ENCODE measurements at regions not wholly inside any gene's neighbourhood (a gene's known extent, or its start where the extent isn't known, plus 50 kb on each side); places are given as distances from the start of the nearest gene placed in this dataset.

DNA sequence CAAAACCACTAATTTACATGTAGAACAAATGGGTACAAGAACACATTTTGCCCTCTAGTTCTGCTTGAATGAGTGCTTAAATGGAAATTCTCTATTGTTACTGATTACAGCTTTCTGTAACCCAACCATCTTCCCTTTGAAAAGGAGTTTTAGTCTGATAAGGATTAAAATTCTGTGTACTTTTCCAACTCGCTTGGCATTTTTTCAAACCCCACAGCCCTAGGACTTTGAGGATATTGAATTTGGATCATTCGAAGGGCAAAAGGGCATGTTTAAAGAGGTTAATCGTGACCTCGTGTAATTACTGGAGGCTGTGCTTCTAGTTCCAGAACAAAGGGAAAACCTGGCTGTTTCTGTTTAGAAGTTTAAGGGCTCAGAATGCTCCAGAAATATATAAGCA, 432.3 kb downstream of the PID1 start:
- FAIRE-seq (no peak), DNase-seq (no peak)
- Histone ChIP-seq H3K4me1 (ENCODE audit: control insufficient read depth in 3 of 3, insufficient read depth in 2 of 3, low read depth in 1 of 3, low read length in 2 of 3) (no peaks in the 10 kb centered on the region), H3K9me3 (ENCODE audit: control insufficient read depth in 2 of 2, insufficient read depth in 1 of 2, low read depth in 1 of 2, low read length in 1 of 2) (no peaks in the 10 kb centered on the region), H3K27ac (ENCODE audit: low read depth in 1 of 3, low read length in 2 of 3) (no peak overlapping the region), H3K4me3 (ENCODE audit: low read depth in 1 of 3, low read length in 3 of 3) (no peak overlapping the region), H3K36me3 (ENCODE audit: control insufficient read depth in 3 of 3, insufficient read depth in 2 of 3, low read depth in 1 of 3, low read length in 3 of 3) (no peaks in the 10 kb centered on the region), H3K27me3 (ENCODE audit: control insufficient read depth in 3 of 3, insufficient read depth in 3 of 3, low read length in 3 of 3) (no peaks in the 10 kb centered on the region)
- 13 to 58% (median 26%) methylated on average over 4 of the region's 4 CpGs for WGBS, 3 donors

DNA sequence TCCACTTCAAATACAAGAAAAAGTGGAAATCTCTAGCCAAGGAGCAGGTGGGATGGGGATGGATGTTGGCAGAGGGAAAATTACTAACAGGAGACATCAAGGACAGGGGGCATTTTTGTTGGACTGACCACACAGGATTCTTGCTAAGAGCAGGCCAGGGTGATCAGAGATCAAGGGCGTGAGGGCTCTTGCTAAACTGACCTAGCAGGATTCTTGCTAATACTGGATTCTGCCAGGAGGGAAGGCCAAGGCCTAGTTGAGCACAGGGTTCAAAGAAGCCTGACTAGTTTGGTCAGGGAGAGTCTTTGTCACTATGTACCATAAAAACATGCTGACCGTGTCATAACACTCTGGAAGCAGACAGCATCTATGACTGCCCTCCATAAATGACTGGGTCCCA, 442.7 kb downstream of the PID1 start:
- DNase-seq, result no peak
- whole genome bisulfite sequencing, 3 donors, result 70 to 80% (median 76%) methylated on average over 2 of the region's 2 CpGs

DNA sequence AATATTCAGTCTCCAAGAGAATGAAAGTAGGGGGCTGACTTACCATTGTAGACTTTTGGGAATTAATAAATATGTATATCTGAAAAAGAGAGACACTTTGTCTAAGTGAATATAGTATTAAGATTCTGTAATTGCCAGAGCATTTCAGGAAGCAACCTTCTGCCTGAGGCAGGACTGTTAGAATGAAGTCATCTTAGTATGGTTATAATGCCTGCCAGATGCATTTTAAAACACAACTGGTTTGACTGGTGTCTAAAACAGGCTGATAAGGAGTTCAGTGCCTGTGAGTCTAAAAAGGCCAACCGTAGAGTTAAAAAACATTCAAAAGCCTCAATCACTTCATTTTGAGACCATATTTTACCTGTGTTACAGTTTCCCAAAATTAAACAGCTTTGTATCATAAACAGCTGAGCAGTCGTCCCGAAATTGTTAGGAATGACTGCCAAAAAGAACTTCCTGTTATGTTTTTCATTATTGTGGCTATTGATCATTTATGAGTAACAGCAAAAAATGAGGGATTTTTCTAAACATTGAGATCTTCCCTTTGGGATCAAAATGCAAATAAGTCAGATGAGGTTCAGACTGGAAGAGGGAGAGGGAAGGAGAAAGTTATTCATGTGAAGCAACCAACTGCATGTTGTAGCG, 443.9 kb downstream of the PID1 start:
- no peak overlapping the region for H3K27ac ChIP-seq (ENCODE audit: low read depth in 1 of 3, low read length in 2 of 3)
- no peaks in the 10 kb centered on the region for H3K36me3 ChIP-seq (ENCODE audit: control insufficient read depth in 3 of 3, insufficient read depth in 2 of 3, low read depth in 1 of 3, low read length in 3 of 3)
- no peak for DNase-seq
- no peaks in the 10 kb centered on the region for H3K27me3 ChIP-seq (ENCODE audit: control insufficient read depth in 3 of 3, insufficient read depth in 3 of 3, low read length in 3 of 3)
- 54 to 76% (median 70%) methylated on average over 4 of the region's 4 CpGs for WGBS, 3 donors
- no peaks in the 10 kb centered on the region for H3K4me1 ChIP-seq (ENCODE audit: control insufficient read depth in 3 of 3, insufficient read depth in 2 of 3, low read depth in 1 of 3, low read length in 2 of 3)
- no peaks in the 10 kb centered on the region for H3K9me3 ChIP-seq (ENCODE audit: control insufficient read depth in 2 of 2, insufficient read depth in 1 of 2, low read depth in 1 of 2, low read length in 1 of 2)
- no peak overlapping the region for H3K4me3 ChIP-seq (ENCODE audit: low read depth in 1 of 3, low read length in 3 of 3)
- no peak for FAIRE-seq

More for the DNA sequence above, 442.7 kb downstream of the PID1 start:
- H3K4me1 ChIP-seq (ENCODE audit: control insufficient read depth in 3 of 3, insufficient read depth in 2 of 3, low read depth in 1 of 3, low read length in 2 of 3), result no peaks in the 10 kb centered on the region
- no peaks in the 10 kb centered on the region for H3K9me3 ChIP-seq (ENCODE audit: control insufficient read depth in 2 of 2, insufficient read depth in 1 of 2, low read depth in 1 of 2, low read length in 1 of 2)
- H3K27me3 ChIP-seq (ENCODE audit: control insufficient read depth in 3 of 3, insufficient read depth in 3 of 3, low read length in 3 of 3), result no peaks in the 10 kb centered on the region
- no peaks in the 10 kb centered on the region for H3K36me3 ChIP-seq (ENCODE audit: control insufficient read depth in 3 of 3, insufficient read depth in 2 of 3, low read depth in 1 of 3, low read length in 3 of 3)
- FAIRE-seq, result no peak
- no peak overlapping the region for H3K27ac ChIP-seq (ENCODE audit: low read depth in 1 of 3, low read length in 2 of 3)
- H3K4me3 ChIP-seq (ENCODE audit: low read depth in 1 of 3, low read length in 3 of 3), result no peak overlapping the region

DNA sequence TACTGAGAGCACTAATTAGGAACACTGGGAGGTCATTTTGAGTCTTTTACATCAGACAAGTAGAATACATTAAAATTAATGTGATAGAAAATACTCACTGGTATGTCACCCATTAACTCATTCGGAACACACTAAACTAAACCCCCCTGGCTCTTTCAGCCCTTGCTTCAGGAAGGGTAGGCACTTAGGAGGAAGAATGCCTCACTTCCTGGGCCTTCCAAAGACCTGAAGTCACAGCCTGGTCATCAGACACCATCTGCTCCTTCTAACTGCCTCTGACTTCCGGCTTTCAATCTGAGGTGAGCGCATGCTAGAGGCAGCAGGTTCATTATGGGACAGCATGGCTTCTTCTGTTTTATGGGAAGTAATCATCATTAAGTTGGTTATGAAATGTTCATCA, 451.4 kb downstream of the PID1 start:
- Histone ChIP-seq H3K4me1 (ENCODE audit: control insufficient read depth in 3 of 3, insufficient read depth in 2 of 3, low read depth in 1 of 3, low read length in 2 of 3) (no peaks in the 10 kb centered on the region), H3K27me3 (ENCODE audit: control insufficient read depth in 3 of 3, insufficient read depth in 3 of 3, low read length in 3 of 3) (no peaks in the 10 kb centered on the region), H3K4me3 (ENCODE audit: low read depth in 1 of 3, low read length in 3 of 3) (no peak overlapping the region), H3K36me3 (ENCODE audit: control insufficient read depth in 3 of 3, insufficient read depth in 2 of 3, low read depth in 1 of 3, low read length in 3 of 3) (no peaks in the 10 kb centered on the region), H3K9me3 (ENCODE audit: control insufficient read depth in 2 of 2, insufficient read depth in 1 of 2, low read depth in 1 of 2, low read length in 1 of 2) (no peaks in the 10 kb centered on the region), H3K27ac (ENCODE audit: low read depth in 1 of 3, low read length in 2 of 3) (no peak overlapping the region)
- no peak for FAIRE-seq
- no peak for DNase-seq
- WGBS, 3 donors, result 62 to 77% (median 65%) methylated on average over 3 of the region's 3 CpGs

DNA sequence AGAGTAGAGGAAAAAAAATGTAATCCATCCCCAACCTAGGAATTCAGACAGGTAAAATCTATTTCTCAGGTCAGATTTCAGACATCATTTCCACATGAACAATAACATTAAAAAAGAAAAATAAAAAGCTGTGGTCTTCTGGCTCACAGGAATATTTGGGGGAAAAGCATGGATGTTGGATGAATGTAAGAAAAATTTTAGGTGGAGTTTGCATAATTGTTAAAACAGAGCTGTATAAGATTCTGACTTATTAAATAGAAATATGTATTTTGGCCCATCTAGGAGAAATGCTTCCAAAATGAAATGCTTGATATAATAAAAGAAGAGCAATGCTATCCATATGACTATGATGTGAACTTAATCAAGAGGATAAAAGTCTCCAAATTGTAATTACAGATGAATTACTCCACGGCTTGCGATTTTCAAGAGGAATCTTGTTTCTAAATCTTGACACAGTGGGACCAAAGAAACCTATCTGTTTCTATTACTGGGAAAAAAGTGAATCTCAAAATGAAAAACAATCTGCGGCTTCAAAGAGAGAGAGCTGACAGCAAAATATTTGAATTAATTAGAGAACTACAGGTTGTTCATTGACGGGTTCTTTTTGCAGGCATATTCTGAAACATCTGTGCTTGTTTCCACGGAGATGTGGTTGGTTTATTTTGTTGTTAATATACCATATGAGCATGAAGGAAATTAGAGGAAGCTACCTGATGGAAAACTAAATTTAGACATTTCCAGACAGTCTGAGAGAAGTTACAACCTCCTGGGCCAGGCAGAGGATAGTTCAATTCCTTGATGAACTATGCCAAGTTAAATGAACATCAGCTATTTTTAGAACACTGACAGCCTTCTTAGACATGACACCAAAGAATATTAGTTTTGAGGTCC, 468.7 kb downstream of the PID1 start:
- WGBS, 3 donors, result 78 to 86% (median 83%) methylated on average over 5 of the region's 5 CpGs
- DNase-seq, result no peak
- no peak for FAIRE-seq

DNA sequence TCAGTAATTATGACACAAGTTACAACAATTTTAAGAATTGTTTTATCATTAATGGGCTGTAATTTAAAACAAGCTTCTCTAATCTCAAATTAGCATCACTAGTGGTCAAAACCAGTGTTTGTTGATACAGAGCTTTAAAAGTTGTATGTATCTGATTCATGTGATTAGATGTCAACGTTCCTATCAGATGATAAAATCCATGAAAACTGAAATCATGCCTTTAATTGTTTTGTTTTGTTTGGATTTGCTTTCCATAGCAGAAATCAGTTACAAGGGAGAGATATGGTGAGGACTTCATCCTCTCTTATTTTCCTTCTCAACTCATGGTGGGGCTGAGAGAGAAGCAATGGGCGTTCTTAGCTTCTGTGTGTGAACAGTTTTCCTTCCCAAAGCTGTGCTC, 469.6 kb downstream of the PID1 start:
- Histone ChIP-seq H3K4me3 (ENCODE audit: low read depth in 1 of 3, low read length in 3 of 3) (no peak overlapping the region), H3K27ac (ENCODE audit: low read depth in 1 of 3, low read length in 2 of 3) (no peak overlapping the region), H3K4me1 (ENCODE audit: control insufficient read depth in 3 of 3, insufficient read depth in 2 of 3, low read depth in 1 of 3, low read length in 2 of 3) (no peaks in the 10 kb centered on the region), H3K27me3 (ENCODE audit: control insufficient read depth in 3 of 3, insufficient read depth in 3 of 3, low read length in 3 of 3) (no peaks in the 10 kb centered on the region), H3K9me3 (ENCODE audit: control insufficient read depth in 2 of 2, insufficient read depth in 1 of 2, low read depth in 1 of 2, low read length in 1 of 2) (no peaks in the 10 kb centered on the region), H3K36me3 (ENCODE audit: control insufficient read depth in 3 of 3, insufficient read depth in 2 of 3, low read depth in 1 of 3, low read length in 3 of 3) (no peaks in the 10 kb centered on the region)
- DNase-seq (no peak), FAIRE-seq (no peak)
- WGBS, 3 donors, result 16 to 35% (median 27%) methylated on average over 2 of the region's 2 CpGs

More for the DNA sequence above, 468.7 kb downstream of the PID1 start:
- H3K27me3 ChIP-seq (ENCODE audit: control insufficient read depth in 3 of 3, insufficient read depth in 3 of 3, low read length in 3 of 3), result no peaks in the 10 kb centered on the region
- H3K4me3 ChIP-seq (ENCODE audit: low read depth in 1 of 3, low read length in 3 of 3), result no peak overlapping the region
- H3K36me3 ChIP-seq (ENCODE audit: control insufficient read depth in 3 of 3, insufficient read depth in 2 of 3, low read depth in 1 of 3, low read length in 3 of 3), result no peaks in the 10 kb centered on the region
- H3K4me1 ChIP-seq (ENCODE audit: control insufficient read depth in 3 of 3, insufficient read depth in 2 of 3, low read depth in 1 of 3, low read length in 2 of 3), result no peaks in the 10 kb centered on the region
- no peaks in the 10 kb centered on the region for H3K9me3 ChIP-seq (ENCODE audit: control insufficient read depth in 2 of 2, insufficient read depth in 1 of 2, low read depth in 1 of 2, low read length in 1 of 2)
- H3K27ac ChIP-seq (ENCODE audit: low read depth in 1 of 3, low read length in 2 of 3), result no peak overlapping the region

DNA sequence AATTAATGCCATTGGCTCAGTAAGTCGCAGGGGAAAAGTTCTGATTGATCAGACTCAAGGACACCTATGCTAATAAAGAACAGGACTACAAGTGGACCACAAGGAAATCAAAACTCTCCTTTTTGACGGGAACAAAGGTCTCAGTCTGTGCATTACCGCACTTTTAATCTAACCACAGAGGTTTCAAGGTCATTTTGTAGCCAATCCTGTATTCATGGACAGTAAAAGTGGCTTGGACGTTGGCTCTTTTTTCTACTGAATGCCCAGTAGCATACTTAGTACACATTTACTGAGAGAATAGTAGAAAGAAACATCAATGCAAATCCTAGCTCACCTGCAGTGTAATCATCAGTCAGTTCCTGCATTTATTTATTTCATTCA, 471.9 kb downstream of the PID1 start:
- no peak for FAIRE-seq

DNA sequence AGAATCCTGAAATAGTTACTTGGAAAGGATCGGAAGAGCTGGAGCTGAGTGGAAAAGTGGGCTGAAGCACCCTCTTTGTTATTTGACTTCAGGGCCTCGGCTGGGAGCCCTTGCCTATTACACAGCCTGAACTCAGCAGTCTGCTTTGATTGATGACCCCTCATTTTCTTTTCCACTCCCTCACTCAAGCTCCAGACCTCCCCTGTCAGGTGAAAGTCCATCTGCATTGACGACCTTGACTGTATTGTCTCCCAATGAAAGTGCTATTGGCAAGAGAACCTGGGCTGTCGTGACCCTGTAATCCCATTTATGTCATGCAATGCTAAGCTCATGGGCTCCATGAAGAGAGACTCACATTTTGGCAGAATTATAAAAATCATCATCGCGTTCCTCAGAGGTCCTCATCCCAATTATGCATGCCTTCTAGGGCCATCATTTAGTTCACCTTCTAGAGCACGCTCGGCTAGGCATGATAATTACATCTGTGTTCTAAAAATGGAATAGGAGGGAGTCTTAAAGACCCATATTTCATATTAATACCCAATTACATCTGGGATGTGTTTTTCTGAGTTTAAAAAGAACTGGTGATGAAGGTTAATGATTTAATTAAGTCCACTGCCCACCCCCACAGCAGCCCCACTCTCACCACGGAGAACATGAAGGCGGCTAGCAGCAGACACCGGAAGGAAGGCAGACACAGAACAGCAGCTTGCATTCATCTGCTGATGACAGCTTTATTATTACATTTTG, 472.5 kb downstream of the PID1 start:
- no peak overlapping the region for H3K4me3 ChIP-seq (ENCODE audit: low read depth in 1 of 3, low read length in 3 of 3)
- WGBS, 3 donors, result 64 to 72% (median 66%) methylated on average over 11 of the region's 11 CpGs

More for the DNA sequence above, 471.9 kb downstream of the PID1 start:
- Histone ChIP-seq H3K27me3 (ENCODE audit: control insufficient read depth in 3 of 3, insufficient read depth in 3 of 3, low read length in 3 of 3) (no peaks in the 10 kb centered on the region), H3K36me3 (ENCODE audit: control insufficient read depth in 3 of 3, insufficient read depth in 2 of 3, low read depth in 1 of 3, low read length in 3 of 3) (no peaks in the 10 kb centered on the region), H3K9me3 (ENCODE audit: control insufficient read depth in 2 of 2, insufficient read depth in 1 of 2, low read depth in 1 of 2, low read length in 1 of 2) (no peaks in the 10 kb centered on the region), H3K27ac (ENCODE audit: low read depth in 1 of 3, low read length in 2 of 3) (no peak overlapping the region), H3K4me3 (ENCODE audit: low read depth in 1 of 3, low read length in 3 of 3) (no peak overlapping the region), H3K4me1 (ENCODE audit: control insufficient read depth in 3 of 3, insufficient read depth in 2 of 3, low read depth in 1 of 3, low read length in 2 of 3) (no peaks in the 10 kb centered on the region)
- no peak for DNase-seq
- 36 to 57% (median 42%) methylated on average over 4 of the region's 4 CpGs for WGBS, 3 donors

More for the DNA sequence above, 472.5 kb downstream of the PID1 start:
- Histone ChIP-seq H3K36me3 (ENCODE audit: control insufficient read depth in 3 of 3, insufficient read depth in 2 of 3, low read depth in 1 of 3, low read length in 3 of 3) (no peaks in the 10 kb centered on the region), H3K27me3 (ENCODE audit: control insufficient read depth in 3 of 3, insufficient read depth in 3 of 3, low read length in 3 of 3) (no peaks in the 10 kb centered on the region), H3K9me3 (ENCODE audit: control insufficient read depth in 2 of 2, insufficient read depth in 1 of 2, low read depth in 1 of 2, low read length in 1 of 2) (no peaks in the 10 kb centered on the region), H3K27ac (ENCODE audit: low read depth in 1 of 3, low read length in 2 of 3) (no peak overlapping the region), H3K4me1 (ENCODE audit: control insufficient read depth in 3 of 3, insufficient read depth in 2 of 3, low read depth in 1 of 3, low read length in 2 of 3) (no peaks in the 10 kb centered on the region)
- no peak for FAIRE-seq
- DNase-seq, result no peak

All from small intestine (tissue), 7 donors.